GM19025 (cell line): ENCODE measurements at regions not wholly inside any gene's neighbourhood (a gene's known extent, or its start where the extent isn't known, plus 50 kb on each side); places are given as distances from the start of the nearest gene placed in this dataset.
"Not testable (repeated sequence)": the region's sequence is repeated elsewhere in the genome, so short reads cannot be mapped to it uniquely, and the experiment has no call there.

Experiments
- ATAC-seq: cut with Tn5 transposase; IDR thresholded peaks from one replicate; pipeline ENCODE4 v1.9.1; 2021; ENCODE audit warnings: mild to moderate bottlenecking, low read depth, moderate library complexity; ENCODE audit not compliant: unreplicated experiment

GRCh38 chr4:148964456-148964855 is 522.2 kb upstream of the NR3C2 start:
- no peak for ATAC-seq

- ATAC-seq, result no peak
Observed at GRCh38 chr4:148962539-148963290, 520.5 kb upstream of the NR3C2 start.

- ATAC-seq, result no peak
Observed at GRCh38 chr4:148961526-148961925, 519.3 kb upstream of the NR3C2 start.

GRCh38 chr4:148958317-148958716 is 516.1 kb upstream of the NR3C2 start:
- ATAC-seq, result no peak

- no peak for ATAC-seq
Observed at GRCh38 chr4:148955564-148956297, 513.5 kb upstream of the NR3C2 start.

- no peak for ATAC-seq
Observed at GRCh38 chr4:148954011-148954749, 512.0 kb upstream of the NR3C2 start.

- ATAC-seq, result no peak
Observed at GRCh38 chr4:148951346-148951745, 509.1 kb upstream of the NR3C2 start.

GRCh38 chr4:148946271-148946670 is 504.1 kb upstream of the NR3C2 start:
- no peak for ATAC-seq

GRCh38 chr4:148944839-148945219 is 502.6 kb upstream of the NR3C2 start:
- ATAC-seq, result no peak

- no peak for ATAC-seq
Observed at GRCh38 chr4:148944136-148944838, 502.1 kb upstream of the NR3C2 start.

- no peak for ATAC-seq
Observed at GRCh38 chr4:148934926-148935578, 492.8 kb upstream of the NR3C2 start.

GRCh38 chr4:148926276-148927260 is 484.4 kb upstream of the NR3C2 start:
- ATAC-seq, result no peak

GRCh38 chr4:148923881-148924280 is 481.7 kb upstream of the NR3C2 start:
- ATAC-seq, result no peak

- no peak for ATAC-seq
Observed at GRCh38 chr4:148922497-148922896, 480.3 kb upstream of the NR3C2 start.

GRCh38 chr4:148914734-148915133 is 472.5 kb upstream of the NR3C2 start:
- no peak for ATAC-seq

- ATAC-seq, result no peak
Observed at GRCh38 chr4:148914301-148914700, 472.1 kb upstream of the NR3C2 start.

- no peak for ATAC-seq
Observed at GRCh38 chr4:148903388-148903787, 461.2 kb upstream of the NR3C2 start.

- no peak for ATAC-seq
Observed at GRCh38 chr4:148901075-148901705, 459.0 kb upstream of the NR3C2 start.

- ATAC-seq, result not testable (repeated sequence)
Observed at GRCh38 chr4:148898139-148898538, 455.9 kb upstream of the NR3C2 start.
